A549 (cell line): ENCODE measurements at regions not wholly inside any gene's neighbourhood (a gene's known extent, or its start where the extent isn't known, plus 50 kb on each side); places are given as distances from the start of the nearest gene placed in this dataset.

Source experiments
- ATAC-seq, 2 experiments: fragments of 200-7000 bp in 1 of 2; fragments of >200 bp in 1 of 2; cut with Nextera tagmentation in 1 of 2; cut with Tn5 transposase in 1 of 2; 3 replicates each; pipeline versions ENCODE4 v1.8.0 to v1.9.1; 2018 to 2020; ENCODE audit warnings: mild to moderate bottlenecking in 1 of 2, moderate library complexity in 1 of 2
- CTCF ChIA-PET: fragments of 300-600 bp; sonication (Branson Sonifier 250); formaldehyde crosslinking; extraction: SDS; loops from one replicate; lab custom pipeline; 2021; ENCODE audit warnings: antibody characterized with exemption, inconsistent platforms; lab: Yijun Ruan, JAX
- POLR2A ChIA-PET: fragments of 350-600 bp; formaldehyde crosslinking; extraction: SDS; loops from one replicate; lab custom pipeline; 2021; ENCODE audit warnings: antibody characterized with exemption, inconsistent platforms; lab: Yijun Ruan, JAX
- DNase-seq, 2 experiments: peaks; one replicate each; pipeline versions ENCODE4 v3.0.0 to v3.0.0-alpha.2; 2011 to 2016; ENCODE audit warnings: low read depth in 1 of 2, low spot score in 1 of 2
- FAIRE-seq: peaks from 2 replicates; lab custom pipeline; 2011; peaks lifted over from hg19 to GRCh38; lab: Jason Lieb, UNC
- H3K27ac ChIP-seq, 2 experiments: fragments of >200 bp; sonication (Bioruptor Twin); formaldehyde crosslinking; 3 replicates each; pipeline ENCODE4 v1.5.1; 2016 to 2017
- H3K4me1 ChIP-seq: fragments of >200 bp; sonication (Bioruptor Twin); formaldehyde crosslinking; 3 replicates; pipeline ENCODE4 v1.6.1; 2016
- H3K4me2 ChIP-seq: fragments of >200 bp; sonication (Bioruptor Twin); formaldehyde crosslinking; 3 replicates; pipeline ENCODE4 v1.6.1; 2016
- H3K4me3 ChIP-seq: fragments of >200 bp; sonication (Bioruptor Twin); formaldehyde crosslinking; 3 replicates; pipeline ENCODE4 v1.5.1; 2016
- H3K9me3 ChIP-seq: fragments of >200 bp; sonication (Bioruptor Twin); formaldehyde crosslinking; 3 replicates; pipeline ENCODE4 v1.6.1; 2016
- BCL3 ChIP-seq: fragments of >200 bp; sonication (Bioruptor Twin); formaldehyde crosslinking; IDR thresholded peaks from 3 replicates; pipeline ENCODE4 v1.6.1; 2016
- CBX2 ChIP-seq: fragments of 200-600 bp; sonication (generic); IDR thresholded peaks from 2 replicates; pipeline ENCODE4 v1.6.1; 2016; ENCODE audit warnings: low read depth, mild to moderate bottlenecking, borderline replicate concordance
- CTCF ChIP-seq: fragments of >200 bp; sonication (Bioruptor Twin); formaldehyde crosslinking; IDR thresholded peaks from 3 replicates; pipeline ENCODE4 v1.5.1; 2016
- E2F6 ChIP-seq: IDR thresholded peaks from 2 replicates; pipeline ENCODE4 v1.6.1; 2012; ENCODE audit warnings: low read depth, borderline replicate concordance
- EHMT2 ChIP-seq: fragments of 200-600 bp; sonication (generic); IDR thresholded peaks from 2 replicates; pipeline ENCODE4 v1.6.1; 2016; ENCODE audit warnings: antibody characterized with exemption, low read depth, mild to moderate bottlenecking, moderate library complexity
- ESRRA ChIP-seq: fragments of 150-350 bp; IDR thresholded peaks from 2 replicates; pipeline ENCODE4 v1.6.1; 2014; ENCODE audit warnings: mild to moderate bottlenecking, low read length, borderline replicate concordance
- HDAC2 ChIP-seq: fragments of 200-600 bp; sonication (generic); IDR thresholded peaks from 2 replicates; pipeline ENCODE4 v1.6.1; 2016
- HES2 ChIP-seq: fragments of >200 bp; sonication (Bioruptor Twin); formaldehyde crosslinking; IDR thresholded peaks from 2 replicates; pipeline ENCODE4 v1.6.1; 2016
- HOXA7 ChIP-seq: fragments of 250-450 bp; sonication (Bioruptor Pico); IDR thresholded peaks from 2 replicates; pipeline ENCODE4 v1.5.0; 2020; ENCODE audit warnings: mild to moderate bottlenecking, moderate library complexity
- KDM5A ChIP-seq: fragments of 200-600 bp; sonication (generic); IDR thresholded peaks from 2 replicates; pipeline ENCODE4 v1.6.1; 2016; ENCODE audit warnings: antibody characterized with exemption, mild to moderate bottlenecking
- MAZ ChIP-seq: fragments of 150-350 bp; IDR thresholded peaks from 2 replicates; pipeline ENCODE4 v1.6.1; 2014; ENCODE audit warnings: antibody characterized with exemption, low read depth, low read length, borderline replicate concordance
- NFE2L2 ChIP-seq: fragments of 150-350 bp; conservative IDR thresholded peaks from 2 replicates; pipeline ENCODE4 v1.6.1; 2014; ENCODE audit warnings: low read length
- PHF8 ChIP-seq: fragments of 200-600 bp; sonication (generic); IDR thresholded peaks from 2 replicates; pipeline ENCODE4 v1.6.1; 2016; ENCODE audit warnings: low read depth, mild to moderate bottlenecking, antibody characterized with exemption, moderate library complexity, borderline replicate concordance
- POLR2AphosphoS2 ChIP-seq: conservative IDR thresholded peaks from 2 replicates; pipeline ENCODE4 v1.6.1; 2012; ENCODE audit warnings: low read length, improper control_type of control experiment, inconsistent platforms
- RAD21 ChIP-seq, 2 experiments: fragments of >200 bp in 1 of 2; sonication (Bioruptor Twin) in 1 of 2; formaldehyde crosslinking in 1 of 2; IDR thresholded peaks in 1 of 2; conservative IDR thresholded peaks in 1 of 2; 2 replicates in 1 of 2; 3 replicates in 1 of 2; pipeline ENCODE4 v1.6.1; 2012 to 2018; ENCODE audit warnings: inconsistent platforms in 1 of 2
- RCOR1 ChIP-seq: fragments of 150-350 bp; IDR thresholded peaks from 2 replicates; pipeline ENCODE4 v1.6.1; 2014; ENCODE audit warnings: antibody characterized with exemption, low read length, low read depth
- REST ChIP-seq: fragments of 200-600 bp; sonication (generic); IDR thresholded peaks from 2 replicates; pipeline ENCODE4 v1.6.1; 2016; ENCODE audit warnings: antibody characterized with exemption, mild to moderate bottlenecking, moderate library complexity
- TFCP2L1 ChIP-seq: fragments of 250-450 bp; sonication (Bioruptor Pico); IDR thresholded peaks from 2 replicates; pipeline ENCODE4 v1.5.0; 2021; ENCODE audit warnings: mild to moderate bottlenecking
- TP53 ChIP-seq: fragments of 250-450 bp; sonication (Bioruptor Pico); IDR thresholded peaks from 2 replicates; pipeline ENCODE4 v1.5.0; 2021; ENCODE audit warnings: mild to moderate bottlenecking, moderate library complexity
- ZNF302 ChIP-seq: fragments of 250-450 bp; sonication (Bioruptor Pico); IDR thresholded peaks from 2 replicates; pipeline ENCODE4 v1.9.0; 2021; ENCODE audit warnings: inconsistent platforms, mild to moderate bottlenecking, moderate library complexity
- ZSCAN20 ChIP-seq: fragments of 250-450 bp; sonication (Bioruptor Pico); IDR thresholded peaks from 2 replicates; pipeline ENCODE4 v1.8.0; 2022; ENCODE audit warnings: mild to moderate bottlenecking, moderate library complexity
- WGBS: methylation state at CpG from one replicate; pipeline ENCODE4 v1.1.6; 2017; ENCODE audit errors: missing lambda C conversion rate; 5-methylcytosine and 5-hydroxymethylcytosine counted together

GRCh38 chr13:50448535-50448998, 394.9 kb downstream of the DLEU7 start:
- no peak for FAIRE-seq
- TF ChIP-seq TP53 (CRISPR knock-in tag) (no peak), POLR2AphosphoS2 (no peak), HDAC2 (no peak), CTCF (no peak)
- Histone ChIP-seq H3K9me3 (no peaks in the 10 kb centered on the region), H3K27ac (no peak overlapping the region), H3K4me3 (no peak overlapping the region), H3K4me2 (no peak overlapping the region), H3K4me1 (no peaks in the 10 kb centered on the region)
- ATAC-seq = no peak
- DNase-seq = no peak
- POLR2A ChIA-PET = no interaction called here
- CTCF ChIA-PET = no interaction called here
- WGBS = 24% methylated on average over 1 of the region's 1 CpG

GRCh38 chr13:50449465-50449864, 394.0 kb downstream of the DLEU7 start:
- ATAC-seq (no peak), DNase-seq (no peak), FAIRE-seq (no peak)
- no peak overlapping the region for H3K27ac ChIP-seq
- H3K4me1 ChIP-seq = no peaks in the 10 kb centered on the region
- H3K4me3 ChIP-seq = no peak overlapping the region
- WGBS = 84% methylated on average over 2 of the region's 2 CpGs
- ChIA-PET CTCF (no interaction called here), POLR2A (no interaction called here)
- TF ChIP-seq HOXA7 (no peak), HES2 (no peak), ZSCAN20 (no peak), TP53 (CRISPR knock-in tag) (no peak), NFE2L2 (no peak), TFCP2L1 (CRISPR knock-in tag) (no peak), REST (no peak), ESRRA (no peak), CBX2 (no peak), KDM5A (no peak), BCL3 (no peak), RCOR1 (no peak), E2F6 (no peak), PHF8 (no peak), EHMT2 (no peak), MAZ (no peak), ZNF302 (CRISPR knock-in tag) (no peak), RAD21 (conservative IDR thresholded peaks at IDR 0.05 in 1 of 2, IDR thresholded peaks at IDR 0.05 in 1 of 2) (no peak)
- no peak overlapping the region for H3K4me2 ChIP-seq
- H3K9me3 ChIP-seq = no peaks in the 10 kb centered on the region
